HG03095 (cell line): ENCODE measurements at regions not wholly inside any gene's neighbourhood (a gene's known extent, or its start where the extent isn't known, plus 50 kb on each side); places are given as distances from the start of the nearest gene placed in this dataset.

ENCODE experiments used
- ATAC-seq: cut with Tn5 transposase; IDR thresholded peaks from one replicate; pipeline ENCODE4 v1.9.1; 2021; ENCODE audit warnings: moderate library complexity; ENCODE audit not compliant: unreplicated experiment

DNA sequence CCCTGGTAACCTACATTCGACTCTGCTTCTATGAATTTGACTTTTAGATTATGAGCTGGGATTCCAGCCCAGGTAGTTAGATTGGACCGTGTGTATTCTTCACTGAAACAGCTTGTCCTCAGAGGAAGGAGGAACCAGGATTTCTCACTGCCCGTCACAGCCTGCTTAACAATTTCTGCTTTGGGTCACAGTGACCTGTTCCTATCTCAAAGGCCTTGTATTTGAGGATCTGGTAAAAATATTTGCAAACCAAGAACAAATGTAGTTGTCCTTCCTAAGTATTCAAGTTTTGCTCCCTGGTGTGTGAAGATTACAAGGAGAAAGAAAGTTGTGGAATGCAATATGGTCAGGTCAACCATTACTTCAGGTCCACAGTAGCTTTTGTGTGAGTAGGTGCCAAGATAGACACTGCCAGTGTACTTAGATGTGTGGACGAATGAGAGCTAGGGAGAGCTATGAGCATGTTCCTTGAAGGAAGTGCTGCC lies 55.1 kb downstream of the KIF4B start:
- ATAC-seq, result no peak

DNA sequence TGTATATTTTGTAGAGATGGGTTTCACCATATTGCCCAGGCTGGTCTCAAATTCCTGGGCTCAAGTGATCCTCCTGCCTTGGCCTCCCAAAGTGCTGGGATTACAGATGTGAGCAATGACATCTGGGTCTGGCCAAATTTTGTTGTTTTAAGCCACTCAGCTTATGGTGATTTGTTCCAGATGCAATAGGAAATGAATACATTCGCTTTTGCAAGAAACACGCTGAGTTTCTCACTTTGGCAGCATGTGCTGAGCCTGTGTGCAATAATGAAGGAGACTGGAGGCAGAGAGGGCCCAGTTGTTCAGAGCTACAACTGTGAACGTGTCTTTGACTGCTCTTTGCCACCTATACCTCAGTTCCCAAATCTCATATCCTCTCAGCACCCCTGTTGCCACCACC lies 56.4 kb downstream of the KIF4B start:
- ATAC-seq, result no peak

GRCh38 chr5:155070781-155071180 lies 57.2 kb downstream of the KIF4B start:
- ATAC-seq, result no peak

- ATAC-seq, result no peak
These were observed 62.8 kb downstream of the KIF4B start for GRCh38 chr5:155076379-155076778.

DNA sequence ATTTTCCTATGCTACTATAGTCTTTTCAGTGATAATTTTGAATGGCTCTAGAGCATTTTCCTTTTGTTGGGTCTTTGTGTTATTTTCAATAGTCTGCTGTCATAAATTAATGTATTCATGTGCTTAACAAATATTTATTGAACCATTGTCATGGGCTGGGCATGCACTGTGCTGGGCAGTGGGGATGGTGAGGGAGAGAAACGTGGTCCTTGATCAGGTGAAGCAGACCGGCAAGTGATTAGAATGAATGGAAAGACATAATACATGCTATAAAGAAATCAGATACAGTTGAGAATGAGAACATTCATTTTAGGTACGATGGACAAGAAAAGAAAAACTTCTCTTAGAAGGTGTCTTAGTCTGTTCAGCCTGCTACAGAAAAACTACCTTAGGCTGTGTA lies 66.1 kb downstream of the KIF4B start:
- ATAC-seq, result no peak

- no peak for ATAC-seq
These were observed 67.2 kb downstream of the KIF4B start for GRCh38 chr5:155080721-155081120.

DNA sequence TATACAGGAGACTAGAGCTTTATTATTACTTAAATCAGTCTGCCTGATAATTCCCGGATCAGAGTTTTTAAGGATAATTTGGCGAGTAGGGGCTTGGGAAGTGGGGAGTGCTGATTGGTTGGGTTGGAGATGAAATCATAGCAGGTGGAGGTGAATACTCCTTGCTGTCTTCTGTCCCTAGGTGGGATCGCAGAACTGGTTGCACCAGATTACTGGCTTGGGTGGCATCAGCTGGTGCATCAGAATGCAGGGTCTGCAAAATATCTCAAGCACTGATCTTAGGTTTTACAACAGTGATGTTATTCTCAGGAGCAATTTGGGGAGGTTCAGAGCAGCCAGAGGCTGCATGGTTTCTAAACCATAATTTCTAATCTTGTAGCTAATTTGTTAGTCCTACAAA lies 68.1 kb downstream of the KIF4B start:
- no peak for ATAC-seq

GRCh38 chr5:155082401-155082800 lies 68.8 kb downstream of the KIF4B start:
- ATAC-seq, result no peak

DNA sequence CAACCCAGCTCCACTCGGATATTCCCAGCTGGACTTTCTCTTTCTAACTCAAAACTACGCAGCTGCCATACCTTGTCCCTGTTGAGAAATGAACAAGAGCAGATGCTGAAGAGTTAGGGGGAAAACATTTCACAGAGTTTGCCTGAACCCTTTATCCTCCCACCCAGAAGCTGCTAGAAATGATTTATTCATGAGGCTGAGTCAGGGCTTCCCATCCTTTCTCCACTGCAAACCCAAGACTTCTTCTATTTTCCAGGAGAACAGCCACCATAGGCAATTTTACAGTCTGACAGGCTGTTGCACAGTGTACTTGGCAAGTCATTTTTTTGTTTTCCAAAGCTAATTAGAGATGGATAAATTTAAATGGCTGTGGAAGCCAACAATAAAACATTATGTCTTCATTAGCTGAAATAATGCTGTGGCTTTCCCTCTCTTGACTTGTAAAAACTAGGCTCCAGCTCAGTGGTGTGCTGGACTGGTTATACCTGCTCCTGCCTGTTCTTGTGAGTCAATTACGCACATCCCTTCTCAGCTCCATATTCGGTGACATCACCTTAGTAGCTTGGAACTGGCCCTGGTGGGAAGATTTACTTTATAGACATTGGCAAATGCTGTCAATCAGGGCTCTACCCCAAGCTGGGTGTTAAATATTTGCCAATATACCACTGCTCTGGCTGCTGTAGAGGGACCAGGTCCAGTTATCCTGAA lies 71.9 kb downstream of the KIF4B start:
- no peak for ATAC-seq

GRCh38 chr5:155087036-155087435 lies 73.5 kb downstream of the KIF4B start:
- no peak for ATAC-seq

- no peak for ATAC-seq
These were observed 75.3 kb downstream of the KIF4B start for GRCh38 chr5:155088811-155089210.

DNA sequence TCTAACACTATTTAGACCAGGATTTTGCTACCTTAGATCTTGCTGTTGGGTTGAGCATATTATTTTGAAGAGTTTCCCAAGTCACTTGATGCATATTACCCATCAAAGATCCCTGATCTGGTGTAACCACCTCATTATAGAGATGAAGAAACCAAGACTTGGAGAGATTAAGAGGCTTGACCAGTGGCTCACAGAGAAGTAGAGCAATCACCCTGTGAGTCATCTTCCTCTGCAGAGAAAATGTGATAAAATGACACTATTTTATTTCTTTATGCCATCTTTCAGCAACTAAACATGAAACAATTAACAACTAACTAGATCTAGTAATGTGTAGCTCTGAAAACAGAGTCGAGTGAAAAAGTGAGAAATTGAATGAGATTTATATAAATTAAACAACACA lies 76.1 kb downstream of the KIF4B start:
- no peak for ATAC-seq

DNA sequence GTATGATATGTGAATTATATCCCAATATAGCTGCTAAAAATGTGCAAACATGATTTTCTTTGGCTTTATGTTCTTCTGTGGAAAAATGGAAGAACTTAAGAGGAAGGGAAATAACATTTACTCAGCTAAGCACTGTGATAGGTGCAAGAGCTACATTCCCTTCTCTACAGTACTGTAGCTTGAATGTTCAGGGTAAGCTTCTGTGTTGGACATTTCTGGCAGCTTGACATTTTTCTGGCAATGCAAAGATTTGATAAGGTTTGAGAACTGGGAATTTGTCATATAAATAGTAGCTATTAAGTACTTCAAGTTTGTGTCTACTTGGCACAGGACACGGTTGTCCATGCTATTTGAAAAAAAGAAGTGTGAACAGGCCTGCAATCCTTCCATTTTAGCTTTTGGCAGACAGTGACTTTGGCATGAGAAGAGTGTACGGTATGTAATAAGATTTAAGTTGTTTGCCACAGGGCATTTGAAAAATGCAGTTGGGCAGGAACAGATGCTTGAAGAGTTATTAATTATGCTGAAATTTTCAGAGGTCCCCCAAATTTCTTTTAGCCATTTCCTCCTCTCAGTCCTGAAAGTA lies 77.6 kb downstream of the KIF4B start:
- ATAC-seq, result no peak

- ATAC-seq, result no peak
These were observed 78.5 kb downstream of the KIF4B start for GRCh38 chr5:155091768-155092717.

- no peak for ATAC-seq
These were observed 80.9 kb downstream of the KIF4B start for GRCh38 chr5:155094455-155094854.

DNA sequence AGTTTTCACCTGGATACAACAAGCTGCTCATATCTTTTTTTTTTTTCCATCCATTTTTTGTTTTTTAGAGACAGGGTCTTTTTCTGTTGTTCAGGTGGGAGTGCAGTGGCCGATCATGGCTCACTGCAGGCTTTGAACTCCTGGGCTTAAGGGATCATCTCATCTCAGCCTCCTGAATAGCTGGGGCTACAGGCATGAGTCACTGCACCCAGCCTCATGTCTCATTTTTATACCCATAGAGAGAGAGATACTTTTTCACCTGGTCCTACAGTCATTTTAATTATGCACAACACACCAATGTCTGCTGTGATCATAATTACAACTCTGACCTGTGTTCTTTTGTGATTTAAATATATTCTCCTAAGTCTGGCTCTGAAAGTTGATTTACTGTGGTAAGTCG lies 84.4 kb downstream of the KIF4B start:
- no peak for ATAC-seq

GRCh38 chr5:155098433-155098832 lies 84.9 kb downstream of the KIF4B start:
- ATAC-seq, result no peak

GRCh38 chr5:155101697-155102096 lies 88.1 kb downstream of the KIF4B start:
- no peak for ATAC-seq

- ATAC-seq, result no peak
These were observed 89.6 kb downstream of the KIF4B start for GRCh38 chr5:155103146-155103545.

- no peak for ATAC-seq
These were observed 90.9 kb downstream of the KIF4B start for GRCh38 chr5:155104441-155104840.

- ATAC-seq, result no peak
These were observed 92.7 kb downstream of the KIF4B start for GRCh38 chr5:155106221-155106620.

DNA sequence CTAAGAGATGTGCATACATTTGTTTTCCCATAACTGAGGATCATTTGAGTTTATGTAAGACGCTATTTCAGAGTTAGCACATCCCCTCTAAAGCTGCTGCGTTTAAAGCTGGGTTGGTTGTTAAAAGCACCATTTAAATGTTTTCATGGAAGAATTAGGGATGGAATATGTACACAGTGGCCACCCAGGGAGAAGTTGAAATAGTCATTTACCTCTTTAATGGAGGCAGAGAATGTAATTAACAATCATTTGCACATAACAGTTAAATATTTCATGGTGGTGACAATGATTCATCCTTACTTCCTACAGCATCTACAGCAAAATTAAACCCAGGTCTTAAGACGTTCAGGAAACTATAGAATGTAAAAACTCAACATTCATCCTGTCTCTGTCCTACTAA lies 100.3 kb downstream of the KIF4B start:
- ATAC-seq, result no peak
